Forelimb muscle (tissue), 1 donor: ENCODE measurements at regions not wholly inside any gene's neighbourhood (a gene's known extent, or its start where the extent isn't known, plus 50 kb on each side); places are given as distances from the start of the nearest gene placed in this dataset.

ENCODE experiments used
- DNase-seq: peaks from one replicate; pipeline ENCODE4 v3.0.0-alpha.2; 2013; ENCODE audit warnings: low read depth

DNA sequence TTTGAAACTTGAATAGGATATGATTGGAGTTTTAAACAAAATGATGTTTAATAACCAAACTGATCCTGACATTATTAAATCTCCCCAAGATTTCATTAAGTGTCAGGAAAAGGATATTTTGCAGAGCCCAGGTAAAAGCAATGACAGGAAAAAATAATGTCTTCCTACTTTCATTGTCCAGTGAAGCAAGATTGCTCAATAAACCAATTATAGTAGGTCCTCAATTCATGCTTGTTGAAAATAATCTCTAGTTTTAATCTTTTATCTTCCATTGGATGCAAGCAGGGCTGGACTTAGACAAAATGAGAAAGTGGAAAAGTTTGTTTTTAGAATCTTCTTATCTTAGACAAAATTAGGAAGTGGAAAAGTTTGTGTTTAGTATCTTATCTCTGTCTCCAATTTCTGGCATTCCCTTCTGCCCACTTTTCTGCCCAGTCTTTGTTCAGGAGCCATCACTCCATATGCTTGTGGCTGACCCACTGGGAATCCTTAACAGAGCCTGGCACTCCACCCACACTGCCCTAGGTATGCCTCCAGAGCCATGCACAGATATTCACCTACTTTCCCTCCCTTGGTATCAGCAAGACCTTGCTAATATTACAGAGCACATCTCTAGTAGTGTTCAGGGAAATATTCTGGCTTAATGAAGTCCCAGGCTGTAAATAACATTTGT is 57.0 kb upstream of the CARMIL1 start:
- no peak for DNase-seq

DNA sequence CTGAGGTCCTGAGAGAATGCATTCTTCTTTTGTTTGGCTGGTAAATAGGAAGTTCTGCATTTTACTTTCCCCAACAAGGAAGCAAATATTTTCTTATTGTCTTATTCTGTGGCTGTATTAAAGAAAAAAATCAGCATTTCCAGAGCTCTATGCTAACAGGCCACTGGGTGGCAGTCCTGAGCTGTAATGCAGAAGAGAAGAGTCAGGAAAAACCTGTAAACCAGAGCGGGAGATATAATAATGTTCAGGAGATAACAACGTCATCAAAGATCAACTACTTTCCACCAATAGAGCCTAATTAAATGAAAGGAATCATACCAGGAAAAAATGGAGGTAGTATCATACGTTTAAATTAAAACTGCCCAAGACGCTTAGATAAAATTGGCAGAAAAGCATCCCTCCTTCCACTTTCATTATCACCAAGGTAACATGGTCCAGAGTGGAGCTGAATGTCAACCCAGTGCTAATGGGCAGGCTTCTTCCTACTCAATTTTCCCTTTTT is 55.6 kb upstream of the CARMIL1 start:
- DNase-seq, result peak; percentile 73

DNA sequence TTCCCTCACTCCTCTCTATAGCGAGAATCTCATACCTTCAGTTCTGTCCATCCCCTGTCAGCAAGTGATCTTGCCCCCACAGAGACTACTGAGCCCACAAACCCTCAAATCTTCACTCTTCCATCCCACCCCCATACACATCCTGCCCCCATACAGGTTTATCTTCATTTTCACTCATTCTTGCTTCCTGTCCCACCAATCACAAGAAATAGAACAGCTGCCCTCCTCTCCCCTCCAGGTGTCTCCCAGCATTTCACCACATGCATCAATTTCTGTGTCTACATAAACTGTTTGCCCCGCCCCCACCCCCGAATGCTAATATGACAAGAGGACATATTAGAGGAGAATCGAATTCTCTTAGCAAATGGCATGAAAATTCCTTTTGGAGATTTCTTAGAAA is 54.9 kb upstream of the CARMIL1 start:
- DNase-seq, result no peak

DNA sequence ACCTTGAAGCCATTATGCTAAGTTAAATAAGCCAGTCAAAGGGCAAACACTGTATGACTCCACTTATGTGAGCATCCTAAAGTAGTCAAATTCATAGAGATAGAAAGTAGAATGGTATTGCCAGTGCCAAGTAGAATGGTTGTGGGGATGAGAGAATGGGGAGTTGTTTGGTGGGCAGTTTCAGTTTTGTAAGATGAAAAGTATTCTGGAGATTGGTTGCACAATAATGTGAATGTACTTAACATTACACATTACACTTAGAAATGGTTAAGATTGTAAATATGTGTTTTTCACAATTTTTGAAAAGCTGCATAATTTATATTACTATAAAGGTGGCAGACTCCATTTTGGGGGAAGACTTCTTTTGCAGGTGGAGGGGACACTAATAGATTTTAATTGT is 51.3 kb upstream of the CARMIL1 start:
- DNase-seq, result no peak
